Hematopoietic multipotent progenitor cell treated with erythropoietin and hydrocortisone succinate and interleukin-3 and kit ligand, for 15 days (in vitro differentiated cells): ENCODE measurements at regions not wholly inside any gene's neighbourhood (a gene's known extent, or its start where the extent isn't known, plus 50 kb on each side); places are given as distances from the start of the nearest gene placed in this dataset.
"Not testable (repeated sequence)": the region's sequence is repeated elsewhere in the genome, so short reads cannot be mapped to it uniquely, and the experiment has no call there.

Source experiments
- DNase-seq: peaks from one replicate; pipeline ENCODE4 v3.0.0-alpha.2; 2015; ENCODE audit warnings: low spot score

- no peak for DNase-seq
Observed at GRCh38 chr20:53856300-53857295, 213.8 kb downstream of the BCAS1 start.

GRCh38 chr20:53855733-53856132, 214.7 kb downstream of the BCAS1 start:
- DNase-seq, result no peak

GRCh38 chr20:53854609-53854926, 215.8 kb downstream of the BCAS1 start:
- DNase-seq, result not testable (repeated sequence)

GRCh38 chr20:53853111-53853713, 217.2 kb downstream of the BCAS1 start:
- no peak for DNase-seq

DNA sequence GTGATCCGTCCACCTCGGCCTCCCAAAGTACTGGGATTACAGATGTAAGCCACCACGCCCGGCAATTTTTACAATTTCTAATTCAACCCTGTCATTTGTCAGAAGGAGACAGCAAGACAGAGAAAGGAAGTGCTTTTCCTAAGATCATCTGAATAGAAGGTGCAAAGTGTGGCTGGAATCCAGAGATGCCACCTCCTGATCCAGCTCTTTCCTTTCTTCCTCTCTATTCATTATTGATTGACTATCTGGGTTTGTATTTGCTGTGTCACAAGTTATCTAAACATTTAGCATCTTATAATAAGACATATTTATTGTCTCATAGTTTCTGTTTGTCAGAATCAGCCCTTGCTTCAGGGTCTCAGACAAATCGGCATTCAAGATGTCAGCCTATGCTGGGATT, 217.7 kb downstream of the BCAS1 start:
- DNase-seq, result no peak

DNA sequence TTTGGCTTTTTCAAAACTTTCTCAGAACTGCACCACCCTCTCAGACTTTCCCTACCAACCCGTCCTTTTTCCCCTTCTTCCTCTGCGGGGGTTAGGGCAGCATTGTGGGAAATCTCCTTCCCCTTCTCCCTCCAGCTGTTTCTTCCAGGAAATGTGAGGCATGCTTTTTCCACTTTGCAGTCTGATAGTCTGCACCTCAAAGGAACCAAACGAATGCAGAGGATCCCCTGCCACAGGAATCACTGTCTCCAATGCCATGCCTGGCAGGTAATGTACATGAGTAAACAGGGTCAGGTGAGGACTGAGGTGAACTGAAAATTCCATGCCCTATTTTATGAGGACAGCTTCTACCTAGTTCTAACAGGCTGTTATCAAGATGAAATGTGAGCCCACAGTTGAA, 218.4 kb downstream of the BCAS1 start:
- no peak for DNase-seq

- DNase-seq, result no peak
Observed at GRCh38 chr20:53850319-53850718, 220.1 kb downstream of the BCAS1 start.

- no peak for DNase-seq
Observed at GRCh38 chr20:53849471-53850059, 220.8 kb downstream of the BCAS1 start.

- DNase-seq, result no peak
Observed at GRCh38 chr20:53848304-53848703, 222.1 kb downstream of the BCAS1 start.

DNA sequence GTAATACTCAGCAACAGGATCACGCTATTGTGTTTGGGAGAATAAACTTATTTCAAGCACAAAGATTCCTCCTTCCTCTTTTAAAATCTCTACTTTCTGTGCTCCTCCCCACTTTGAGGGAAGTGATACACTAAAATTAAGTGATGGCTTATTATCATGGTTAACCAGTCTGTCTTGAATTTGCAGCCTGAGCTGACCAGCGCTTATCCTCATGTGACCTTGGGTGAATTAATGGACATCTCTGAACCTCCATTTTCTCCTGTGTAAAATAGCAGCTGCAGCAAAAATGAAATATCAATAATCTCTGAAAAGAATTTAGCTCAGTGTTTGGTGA, 222.6 kb downstream of the BCAS1 start:
- no peak for DNase-seq

GRCh38 chr20:53847139-53847836, 223.1 kb downstream of the BCAS1 start:
- DNase-seq, result no peak

DNA sequence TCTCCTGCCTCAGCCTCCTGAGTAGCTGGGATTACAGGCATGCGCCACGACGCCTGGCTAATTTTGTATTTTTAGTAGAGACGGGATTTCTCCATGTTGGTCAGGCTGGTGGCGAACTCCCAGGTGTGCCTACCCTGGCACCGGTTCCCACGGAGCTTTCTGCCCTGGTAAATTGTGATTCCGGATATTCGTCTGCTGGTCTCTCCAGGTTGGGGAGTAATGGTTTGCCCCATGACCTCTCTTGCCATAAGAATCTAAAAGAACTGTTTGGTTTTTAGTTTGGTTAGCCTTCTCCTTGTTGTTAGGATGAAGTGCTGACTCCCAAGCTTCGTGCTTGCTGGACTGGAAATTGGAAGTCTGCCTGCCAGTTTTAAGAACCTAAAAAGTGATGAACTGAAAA, 223.8 kb downstream of the BCAS1 start:
- DNase-seq, result no peak

- no peak for DNase-seq
Observed at GRCh38 chr20:53845980-53846379, 224.4 kb downstream of the BCAS1 start.

DNA sequence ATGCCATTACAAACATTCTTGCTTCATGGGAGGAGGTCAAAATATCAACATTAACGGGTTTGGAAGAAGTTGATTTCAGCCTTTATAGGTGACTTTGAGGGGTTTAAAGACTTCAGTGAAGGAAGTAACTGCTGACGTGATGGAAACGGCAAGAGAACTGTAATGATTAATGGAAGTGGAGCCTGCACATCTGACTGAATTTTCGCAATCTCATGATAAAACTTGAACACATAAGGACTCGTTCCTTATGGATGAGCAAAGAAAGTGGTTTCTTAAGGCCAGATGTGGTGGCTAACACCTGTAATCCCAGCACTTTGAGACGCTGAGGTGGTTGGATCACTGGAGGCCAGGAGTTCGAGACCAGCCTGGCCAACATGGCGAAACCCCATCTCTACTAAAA, 226.1 kb downstream of the BCAS1 start:
- no peak for DNase-seq

DNA sequence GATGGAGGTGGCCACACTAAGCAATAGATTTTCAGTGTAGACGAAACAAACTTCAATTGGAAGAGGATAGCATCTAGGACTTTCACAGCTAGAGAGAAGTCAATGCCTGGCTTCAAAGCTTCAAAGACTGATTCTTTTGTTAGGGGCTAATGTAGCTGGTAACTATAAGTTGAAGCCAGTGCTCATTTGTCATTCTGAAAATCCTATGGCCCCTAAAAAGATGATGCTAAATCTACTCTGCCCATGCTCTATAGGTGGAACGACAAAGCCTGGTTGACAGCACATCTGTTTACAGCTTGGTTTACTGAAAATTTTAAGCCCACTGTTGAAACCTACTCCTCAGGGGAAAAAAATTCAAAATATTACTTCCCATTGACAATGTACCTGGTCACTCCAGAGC, 226.7 kb downstream of the BCAS1 start:
- DNase-seq, result no peak

- DNase-seq, result no peak
Observed at GRCh38 chr20:53842301-53843099, 227.9 kb downstream of the BCAS1 start.

- no peak for DNase-seq
Observed at GRCh38 chr20:53841741-53842140, 228.7 kb downstream of the BCAS1 start.

DNA sequence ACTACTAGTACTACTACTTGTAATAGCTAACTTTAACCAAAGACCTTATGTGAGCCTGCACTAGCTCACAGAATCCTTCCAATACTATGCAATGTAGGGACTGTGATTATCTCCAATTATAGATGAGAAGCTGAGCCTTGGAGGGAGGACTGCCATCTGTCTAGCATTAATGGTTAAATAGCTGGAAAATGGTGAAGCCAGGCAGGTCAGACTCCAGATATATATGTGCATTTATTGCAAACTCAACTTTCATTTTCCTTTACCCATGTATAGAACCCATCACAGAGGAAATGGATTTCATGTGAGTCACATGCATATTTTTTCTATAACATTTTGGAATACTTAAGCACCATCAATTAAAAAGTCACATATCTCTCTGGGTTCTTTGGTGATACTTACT, 229.9 kb downstream of the BCAS1 start:
- DNase-seq, result no peak

DNA sequence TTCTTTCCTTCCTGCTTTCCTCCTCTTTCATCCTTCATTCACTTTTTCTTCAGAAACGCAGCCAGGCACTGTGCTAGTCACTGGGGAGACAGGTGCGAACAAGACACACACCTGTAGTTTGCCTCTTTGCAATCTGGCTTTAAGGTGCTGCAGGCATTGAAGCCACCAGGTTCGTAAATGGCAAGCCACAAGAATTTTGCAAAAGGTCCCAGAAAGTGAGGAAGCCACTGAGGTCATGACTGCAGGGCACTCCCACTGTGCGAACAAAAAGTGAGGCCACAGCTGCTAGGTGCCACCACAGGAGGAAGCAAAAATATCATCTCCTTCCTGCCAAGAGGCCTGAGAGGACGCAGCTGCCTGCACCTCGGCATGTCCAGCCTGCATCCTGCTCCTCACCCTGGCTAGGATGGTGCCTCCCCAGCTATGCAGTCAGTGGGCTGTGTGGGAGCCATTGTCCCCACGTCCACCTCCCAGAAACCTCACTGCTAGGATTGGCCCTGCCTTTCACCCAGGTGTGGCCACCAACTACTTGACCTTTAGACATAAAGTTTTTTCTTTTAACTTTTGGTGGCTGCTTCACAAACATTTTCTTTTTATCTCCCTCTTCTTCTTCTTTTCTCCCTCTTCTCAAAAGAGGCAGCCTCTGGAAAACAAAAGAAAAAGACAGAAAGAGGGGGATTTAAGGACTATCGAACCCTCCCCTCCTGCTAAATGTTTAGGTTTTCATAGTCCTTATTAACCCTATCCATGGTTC, 230.8 kb downstream of the BCAS1 start:
- DNase-seq, result no peak

DNA sequence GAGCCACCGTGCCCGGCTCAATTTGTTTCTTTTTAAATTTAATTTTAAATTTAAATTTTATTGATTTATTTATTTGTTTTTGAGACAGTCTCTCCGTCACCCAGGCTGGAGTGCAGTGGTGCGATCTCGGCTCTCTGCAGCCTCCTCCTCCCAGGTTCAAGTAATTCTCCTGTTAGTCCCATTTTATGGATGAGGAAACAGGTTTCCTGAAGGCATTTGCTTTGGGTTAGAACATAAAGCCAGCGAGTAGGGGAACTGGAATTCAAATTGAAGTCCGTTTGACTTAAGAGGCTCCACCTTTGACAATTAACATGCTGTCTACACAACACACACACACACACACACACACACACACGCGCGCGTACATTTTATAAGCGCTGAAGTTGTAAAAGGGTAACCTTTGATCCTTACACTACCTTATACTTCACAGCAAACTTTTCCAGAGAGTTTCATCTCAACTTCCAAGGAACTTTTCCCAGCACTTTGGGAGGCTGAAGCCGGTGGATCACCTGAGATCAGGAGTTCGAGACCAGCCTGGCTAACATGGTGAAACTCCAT, 232.0 kb downstream of the BCAS1 start:
- no peak for DNase-seq
